ENCODE measurements at regions not wholly inside any gene's neighbourhood (a gene's known extent, or its start where the extent isn't known, plus 50 kb on each side); places are given as distances from the start of the nearest gene placed in this dataset.

- H4K20me1 ChIP-seq (ENCODE audit: insufficient read depth, low read length, poor library complexity, severe bottlenecking) = no peaks in the 10 kb centered on the region
- TF ChIP-seq CTCF (conservative IDR thresholded peaks at IDR 0.05; ENCODE audit: low read length) = no peak
- TF ChIP-seq EZH2phosphoT487 (IDR thresholded peaks at IDR 0.05; ENCODE audit: borderline replicate concordance) = no peak
- no peak overlapping the region for H3K4me3 ChIP-seq (ENCODE audit: low read length, poor library complexity, severe bottlenecking)
- H3K4me2 ChIP-seq (ENCODE audit: low read depth, low read length, poor library complexity, severe bottlenecking) = no peak overlapping the region
- no peaks in the 10 kb centered on the region for H3K4me1 ChIP-seq (ENCODE audit: insufficient read depth, low read length, poor library complexity, severe bottlenecking)
- H3K9me3 ChIP-seq (ENCODE audit: insufficient read depth, low read depth, low read length) = no peaks in the 10 kb centered on the region
- no peaks in the 10 kb centered on the region for H3K27me3 ChIP-seq (ENCODE audit: insufficient read depth, low read length, poor library complexity, severe bottlenecking)
- no peaks in the 10 kb centered on the region for H3K9me2 ChIP-seq (replicated peaks; ENCODE audit: low read depth, low read length)
- no peaks in the 10 kb centered on the region for H3F3A ChIP-seq (ENCODE audit: low read depth)
- no peak overlapping the region for H2AFZ ChIP-seq (ENCODE audit: low read length)
- H3K9ac ChIP-seq (ENCODE audit: low read depth, low read length, poor library complexity, severe bottlenecking) = no peak overlapping the region
- no peaks in the 10 kb centered on the region for H3K79me2 ChIP-seq (ENCODE audit: insufficient read depth, low read length)
- no peaks in the 10 kb centered on the region for H3K36me3 ChIP-seq (ENCODE audit: insufficient read depth, low read length)
Measured at GRCh38 chr13:99843872-99844271, 127.7 kb downstream of the ZIC5 start.

- H3K27me3 ChIP-seq (ENCODE audit: insufficient read depth, low read length, poor library complexity, severe bottlenecking) = no peaks in the 10 kb centered on the region
- no peak overlapping the region for H3K4me2 ChIP-seq (ENCODE audit: low read depth, low read length, poor library complexity, severe bottlenecking)
- H3F3A ChIP-seq (ENCODE audit: low read depth) = no peaks in the 10 kb centered on the region
- H2AFZ ChIP-seq (ENCODE audit: low read length) = no peak overlapping the region
- no peaks in the 10 kb centered on the region for H3K4me1 ChIP-seq (ENCODE audit: insufficient read depth, low read length, poor library complexity, severe bottlenecking)
- H3K9me3 ChIP-seq (ENCODE audit: insufficient read depth, low read depth, low read length) = no peaks in the 10 kb centered on the region
- no peaks in the 10 kb centered on the region for H3K9me2 ChIP-seq (replicated peaks; ENCODE audit: low read depth, low read length)
- no peaks in the 10 kb centered on the region for H3K79me2 ChIP-seq (ENCODE audit: insufficient read depth, low read length)
- no peak for TF ChIP-seq CTCF (conservative IDR thresholded peaks at IDR 0.05; ENCODE audit: low read length)
- TF ChIP-seq EZH2phosphoT487 (IDR thresholded peaks at IDR 0.05; ENCODE audit: borderline replicate concordance) = no peak
- no peak overlapping the region for H3K9ac ChIP-seq (ENCODE audit: low read depth, low read length, poor library complexity, severe bottlenecking)
- no peaks in the 10 kb centered on the region for H3K36me3 ChIP-seq (ENCODE audit: insufficient read depth, low read length)
- H4K20me1 ChIP-seq (ENCODE audit: insufficient read depth, low read length, poor library complexity, severe bottlenecking) = no peaks in the 10 kb centered on the region
- H3K4me3 ChIP-seq (ENCODE audit: low read length, poor library complexity, severe bottlenecking) = no peak overlapping the region
Measured at GRCh38 chr13:99842405-99842804, 129.2 kb downstream of the ZIC5 start.

- Histone ChIP-seq H3K4me2 (ENCODE audit: low read depth, low read length, poor library complexity, severe bottlenecking) (no peak overlapping the region), H3K9me2 (replicated peaks; ENCODE audit: low read depth, low read length) (no peaks in the 10 kb centered on the region), H3K9ac (ENCODE audit: low read depth, low read length, poor library complexity, severe bottlenecking) (no peak overlapping the region), H3K27me3 (ENCODE audit: insufficient read depth, low read length, poor library complexity, severe bottlenecking) (no peaks in the 10 kb centered on the region), H3K4me1 (ENCODE audit: insufficient read depth, low read length, poor library complexity, severe bottlenecking) (no peaks in the 10 kb centered on the region), H3K9me3 (ENCODE audit: insufficient read depth, low read depth, low read length) (no peaks in the 10 kb centered on the region), H3F3A (ENCODE audit: low read depth) (no peaks in the 10 kb centered on the region), H3K36me3 (ENCODE audit: insufficient read depth, low read length) (no peaks in the 10 kb centered on the region), H2AFZ (ENCODE audit: low read length) (no peak overlapping the region), H4K20me1 (ENCODE audit: insufficient read depth, low read length, poor library complexity, severe bottlenecking) (no peaks in the 10 kb centered on the region), H3K4me3 (ENCODE audit: low read length, poor library complexity, severe bottlenecking) (no peak overlapping the region), H3K79me2 (ENCODE audit: insufficient read depth, low read length) (no peaks in the 10 kb centered on the region)
- TF ChIP-seq CTCF (conservative IDR thresholded peaks at IDR 0.05; ENCODE audit: low read length) = no peak
- TF ChIP-seq EZH2phosphoT487 (IDR thresholded peaks at IDR 0.05; ENCODE audit: borderline replicate concordance) = no peak
Measured at GRCh38 chr13:99836291-99836690, 135.3 kb downstream of the ZIC5 start.

Data from Loucy (cell line).